Ovary (tissue), 3 donors: ENCODE measurements at regions not wholly inside any gene's neighbourhood (a gene's known extent, or its start where the extent isn't known, plus 50 kb on each side); places are given as distances from the start of the nearest gene placed in this dataset.

Experiments used
- CTCF ChIP-seq, 3 donors: fragments of 450-650 bp in 2 of 3; fragments of 200-600 bp in 1 of 3; IDR thresholded peaks; one replicate each; pipeline versions ENCODE4 v1.5.1 to v1.8.0; 2016 to 2022; ENCODE audit warnings: antibody characterized with exemption in 3 of 3, mild to moderate bottlenecking in 1 of 3
- EP300 ChIP-seq: sonication (generic); formaldehyde crosslinking; IDR thresholded peaks from one replicate; pipeline ENCODE4 v1.6.1; 2017; ENCODE audit warnings: antibody characterized with exemption
- POLR2A ChIP-seq: fragments of 450-650 bp; IDR thresholded peaks from one replicate; pipeline ENCODE4 v1.6.1; 2017; ENCODE audit warnings: antibody characterized with exemption, mild to moderate bottlenecking, moderate library complexity
- donor health status: DM: no; HTN: no; CAD: no.

GRCh38 chr13:34046457-34046856, 228.5 kb downstream of the RFC3 start:
- TF ChIP-seq EP300 (no peak), CTCF (IDR thresholded peaks at IDR 0.05) (no peak), POLR2A (no peak)
